B cell (primary cell): ENCODE measurements at regions not wholly inside any gene's neighbourhood (a gene's known extent, or its start where the extent isn't known, plus 50 kb on each side); places are given as distances from the start of the nearest gene placed in this dataset.

Experiments used
- ATAC-seq: fragments of 200-7000 bp; cut with Tn5 transposase; one replicate; pipeline ENCODE4 v1.10.0; 2021; ENCODE audit warnings: low read depth, mild to moderate bottlenecking, moderate number of reproducible peaks, moderate library complexity
- CTCF ChIA-PET: fragments of 350-600 bp; sonication (Branson Sonifier 250); formaldehyde crosslinking; loops from one replicate; lab custom pipeline; 2021; ENCODE audit warnings: antibody characterized with exemption, inconsistent platforms; lab: Charles Lee
- POLR2A ChIA-PET: fragments of 350-600 bp; sonication (Branson Sonifier 250); formaldehyde crosslinking; loops from one replicate; lab custom pipeline; 2021; ENCODE audit warnings: antibody characterized with exemption; lab: Charles Lee
- DNase-seq: peaks from one replicate; pipeline ENCODE4 v3.0.0; 2013
- H2AFZ ChIP-seq: 2 replicates; pipeline ENCODE4 v1.6.1; 2012; ENCODE audit warnings: mild to moderate bottlenecking, low read depth, low read length; ENCODE audit not compliant: insufficient read depth, poor library complexity, severe bottlenecking
- H3K27ac ChIP-seq, 2 donors: 1 replicate in 1 of 2; 2 replicates in 1 of 2; pipeline ENCODE4 v1.5.1; 2012 to 2013; ENCODE audit warnings: low read length in 2 of 2, mild to moderate bottlenecking in 2 of 2, moderate library complexity in 1 of 2
- H3K27me3 ChIP-seq, 4 experiments: fragments of 200-600 bp in 1 of 4; sonication (generic) in 1 of 4; replicated peaks in 1 of 4; 1 replicate in 2 of 4; 2 replicates in 2 of 4; pipeline versions ENCODE4 v1.6.1 to v1.7.0; 2013 to 2016; ENCODE audit warnings: low read length in 3 of 4, mild to moderate bottlenecking in 2 of 4, mixed read lengths in 1 of 4, moderate library complexity in 1 of 4; ENCODE audit not compliant: insufficient read depth in 4 of 4, control insufficient read depth in 3 of 4; ENCODE audit errors: control extremely low read depth in 1 of 4
- H3K36me3 ChIP-seq, 2 experiments: replicated peaks in 1 of 2; 1 replicate in 1 of 2; 2 replicates in 1 of 2; pipeline versions ENCODE4 v1.6.1 to v1.7.1; 2013; ENCODE audit warnings: low read length in 1 of 2; ENCODE audit not compliant: insufficient read depth in 2 of 2, control insufficient read depth in 1 of 2; ENCODE audit errors: control extremely low read depth in 1 of 2, extremely low read depth in 1 of 2
- H3K4me1 ChIP-seq, 2 donors: fragments of 200-600 bp in 1 of 2; sonication (generic) in 1 of 2; 1 replicate in 1 of 2; 2 replicates in 1 of 2; pipeline versions ENCODE4 v1.5.1 to v1.6.1; 2013 to 2017; ENCODE audit warnings: low read length in 2 of 2; ENCODE audit not compliant: control insufficient read depth in 2 of 2, insufficient read depth in 2 of 2
- H3K4me2 ChIP-seq: replicated peaks from 2 replicates; pipeline ENCODE3; 2012; ENCODE audit warnings: mild to moderate bottlenecking, low read depth, low read length; ENCODE audit not compliant: poor library complexity, severe bottlenecking
- H3K4me3 ChIP-seq, 5 experiments: fragments of 200-600 bp in 1 of 5; sonication (generic) in 1 of 5; 1 replicate in 3 of 5; 2 replicates in 2 of 5; pipeline versions ENCODE4 v1.5.1 to v1.7.0; 2011 to 2016; ENCODE audit warnings: low read length in 4 of 5, mild to moderate bottlenecking in 4 of 5, low read depth in 2 of 5, control low read depth in 1 of 5, moderate library complexity in 1 of 5; ENCODE audit not compliant: insufficient read depth in 1 of 5; ENCODE audit errors: control extremely low read depth in 1 of 5, extremely low read depth in 1 of 5
- H3K79me2 ChIP-seq: fragments of 200-600 bp; sonication (generic); one replicate; pipeline ENCODE4 v1.6.0; 2016; ENCODE audit warnings: low read length; ENCODE audit not compliant: control insufficient read depth, insufficient read depth
- H3K9ac ChIP-seq: fragments of 200-600 bp; sonication (generic); 2 replicates; pipeline ENCODE4 v1.6.1; 2017; ENCODE audit warnings: mild to moderate bottlenecking, low read length, moderate library complexity
- H3K9me3 ChIP-seq, 3 donors: one replicate each; pipeline versions ENCODE4 v1.6.1 to v1.7.1; 2013; ENCODE audit warnings: low read length in 2 of 3; ENCODE audit not compliant: control insufficient read depth in 2 of 3, insufficient read depth in 1 of 3; ENCODE audit errors: control extremely low read depth in 1 of 3
- H4K20me1 ChIP-seq: 2 replicates; pipeline ENCODE4 v1.6.0; 2012; ENCODE audit warnings: mild to moderate bottlenecking, low read length; ENCODE audit not compliant: insufficient read depth, control insufficient read depth, poor library complexity, severe bottlenecking
- H3K27ac Mint-ChIP-seq: one replicate; pipeline ENCODE4 v1.8.0; 2021; ENCODE audit warnings: mixed read lengths
- H3K27me3 Mint-ChIP-seq: one replicate; pipeline ENCODE4 v1.8.0; 2021; ENCODE audit warnings: mixed read lengths
- H3K4me1 Mint-ChIP-seq: one replicate; pipeline ENCODE4 v1.8.0; 2021; ENCODE audit warnings: mixed read lengths
- H3K4me3 Mint-ChIP-seq: one replicate; pipeline ENCODE4 v1.8.0; 2021; ENCODE audit warnings: mixed read lengths
- H3K9me3 Mint-ChIP-seq: one replicate; pipeline ENCODE4 v1.8.0; 2022; ENCODE audit warnings: mixed read lengths; ENCODE audit not compliant: insufficient read depth
- CTCF ChIP-seq: fragments of 200-600 bp; IDR thresholded peaks from one replicate; pipeline ENCODE4 v1.8.0; 2022; ENCODE audit warnings: antibody characterized with exemption, mild to moderate bottlenecking
- EZH2 ChIP-seq: IDR thresholded peaks from 2 replicates; pipeline ENCODE4 v1.6.1; 2012; ENCODE audit warnings: borderline replicate concordance, low read depth, mild to moderate bottlenecking, moderate library complexity, low read length; ENCODE audit not compliant: insufficient read depth, poor library complexity, severe bottlenecking
- WGBS: methylation state at CpG from one replicate; pipeline ENCODE4 v1.1.5; 2013; ENCODE audit warnings: missing lambda C conversion rate; ENCODE audit not compliant: insufficient coverage; 5-methylcytosine and 5-hydroxymethylcytosine counted together
- intact Hi-C: fragments of 100-400 bp; cut with micrococcal nuclease; formaldehyde crosslinking; loops from one replicate; pipeline ENCODE4 v1.10.0; 2022

- Histone ChIP-seq H3K4me3 (no peak overlapping the region), H2AFZ (no peak overlapping the region), H3K36me3 (no peaks in the 10 kb centered on the region), H3K9ac (no peak overlapping the region), H4K20me1 (no peaks in the 10 kb centered on the region), H3K27me3 (no peaks in the 10 kb centered on the region), H3K4me1 (no peaks in the 10 kb centered on the region), H3K79me2 (no peaks in the 10 kb centered on the region), H3K27ac (no peak overlapping the region), H3K4me2 (no peak overlapping the region), H3K9me3 (no peaks in the 10 kb centered on the region)
- CTCF ChIA-PET: no interaction called here
- DNase-seq: no peak
- no peaks in the 10 kb centered on the region for H3K4me1 Mint-ChIP-seq
- intact Hi-C loops: no loop called here
- 80% methylated on average over 11 of the region's 13 CpGs for WGBS
- peaks cover 6% of the 10 kb centered on the region for H3K27me3 Mint-ChIP-seq
- no peak for ATAC-seq
- POLR2A ChIA-PET: no interaction called here
- H3K9me3 Mint-ChIP-seq: no peaks in the 10 kb centered on the region
- H3K4me3 Mint-ChIP-seq: no peak overlapping the region
- no peak for TF ChIP-seq EZH2
- no peak for TF ChIP-seq CTCF
- H3K27ac Mint-ChIP-seq: no peak overlapping the region
These were observed 123.6 kb upstream of the CADM1 start for GRCh38 chr11:115627666-115628460.

- Histone ChIP-seq H3K36me3 (no peaks in the 10 kb centered on the region), H3K4me2 (no peak overlapping the region), H3K9me3 (no peaks in the 10 kb centered on the region), H3K27me3 (no peaks in the 10 kb centered on the region), H3K27ac (no peak overlapping the region), H2AFZ (no peak overlapping the region), H3K9ac (no peak overlapping the region), H3K4me3 (no peak overlapping the region), H3K4me1 (no peaks in the 10 kb centered on the region), H3K79me2 (no peaks in the 10 kb centered on the region), H4K20me1 (no peaks in the 10 kb centered on the region)
- peaks cover 6% of the 10 kb centered on the region for H3K27me3 Mint-ChIP-seq
- no peak overlapping the region for H3K4me3 Mint-ChIP-seq
- ChIA-PET CTCF (no interaction called here), POLR2A (no interaction called here)
- no peaks in the 10 kb centered on the region for H3K4me1 Mint-ChIP-seq
- DNase-seq (no peak), ATAC-seq (no peak)
- TF ChIP-seq CTCF (no peak), EZH2 (no peak)
- no CpG with 5 or more reads among the region's 3 CpGs for WGBS
- no peak overlapping the region for H3K27ac Mint-ChIP-seq
- no peaks in the 10 kb centered on the region for H3K9me3 Mint-ChIP-seq
- intact Hi-C loops: no loop called here
These were observed 122.9 kb upstream of the CADM1 start for GRCh38 chr11:115627071-115627470.
